ENCODE measurements at regions not wholly inside any gene's neighbourhood (a gene's known extent, or its start where the extent isn't known, plus 50 kb on each side); places are given as distances from the start of the nearest gene placed in this dataset.
"Not testable (repeated sequence)": the region's sequence is repeated elsewhere in the genome, so short reads cannot be mapped to it uniquely, and the experiment has no call there.

DNA sequence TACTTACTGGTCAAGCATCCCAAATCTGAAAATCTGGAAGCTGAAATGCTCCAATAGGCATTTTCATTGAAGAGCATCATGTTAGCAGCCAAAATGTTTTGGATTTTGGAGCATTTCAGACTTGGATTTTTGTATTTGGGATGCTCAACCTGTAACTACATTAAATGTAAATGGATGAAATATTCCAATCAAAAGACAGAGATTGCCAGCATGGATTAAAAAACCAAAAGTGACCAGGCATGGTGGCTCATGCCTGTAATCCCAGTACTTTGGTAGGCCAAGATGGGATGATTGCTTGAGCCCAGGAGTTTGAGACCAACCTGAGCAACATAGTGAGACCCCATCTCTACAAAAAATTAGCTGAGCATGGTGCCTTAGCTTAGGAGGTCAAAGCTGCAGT is 110.3 kb downstream of the URB2 start:
- H3K4me1 ChIP-seq (ENCODE audit: control insufficient read depth, insufficient read depth, low read length): no peaks in the 10 kb centered on the region
- peaks cover 12% of the 10 kb centered on the region for H3K9me3 ChIP-seq (ENCODE audit: control insufficient read depth, insufficient read depth, low read length)
- no peak overlapping the region for H3K27ac ChIP-seq (ENCODE audit: low read depth, low read length)
- no peaks in the 10 kb centered on the region for H3K36me3 ChIP-seq (ENCODE audit: control insufficient read depth, insufficient read depth, low read length)
- H3K27me3 ChIP-seq (ENCODE audit: control insufficient read depth, insufficient read depth, low read length): no peaks in the 10 kb centered on the region
- H3K4me3 ChIP-seq (ENCODE audit: low read depth, low read length): no peak overlapping the region
- no peak for DNase-seq (ENCODE audit: low read depth in 4 of 6, low spot score in 6 of 6)

DNA sequence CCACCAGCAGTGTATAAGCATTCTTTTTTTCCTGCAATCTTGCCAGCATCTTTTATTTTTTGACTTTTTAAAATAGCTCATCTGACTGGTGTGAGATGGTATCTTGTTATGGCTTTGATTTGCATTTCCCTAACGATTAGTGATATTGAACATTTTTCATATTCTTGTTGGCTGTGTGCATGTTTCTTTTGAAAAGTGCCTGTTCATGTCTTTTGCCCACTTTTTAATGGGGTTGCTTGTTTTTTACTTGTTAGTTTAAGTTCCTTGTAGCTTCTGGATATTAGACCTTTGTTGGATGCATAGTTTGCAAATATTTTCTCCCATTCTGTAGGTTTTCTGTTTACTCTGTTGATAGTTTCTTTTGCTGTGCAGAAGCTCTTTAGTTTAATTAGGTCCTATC is 116.6 kb downstream of the URB2 start:
- not testable (repeated sequence) for H3K36me3 ChIP-seq (ENCODE audit: control insufficient read depth, insufficient read depth, low read length); H3K4me3 ChIP-seq (ENCODE audit: low read depth, low read length); H3K9me3 ChIP-seq (ENCODE audit: control insufficient read depth, insufficient read depth, low read length); H3K27me3 ChIP-seq (ENCODE audit: control insufficient read depth, insufficient read depth, low read length); H3K4me1 ChIP-seq (ENCODE audit: control insufficient read depth, insufficient read depth, low read length); DNase-seq (ENCODE audit: low read depth in 4 of 6, low spot score in 6 of 6); H3K27ac ChIP-seq (ENCODE audit: low read depth, low read length)
- 83% methylated on average over 1 of the region's 1 CpG for WGBS (ENCODE audit: insufficient coverage)

DNA sequence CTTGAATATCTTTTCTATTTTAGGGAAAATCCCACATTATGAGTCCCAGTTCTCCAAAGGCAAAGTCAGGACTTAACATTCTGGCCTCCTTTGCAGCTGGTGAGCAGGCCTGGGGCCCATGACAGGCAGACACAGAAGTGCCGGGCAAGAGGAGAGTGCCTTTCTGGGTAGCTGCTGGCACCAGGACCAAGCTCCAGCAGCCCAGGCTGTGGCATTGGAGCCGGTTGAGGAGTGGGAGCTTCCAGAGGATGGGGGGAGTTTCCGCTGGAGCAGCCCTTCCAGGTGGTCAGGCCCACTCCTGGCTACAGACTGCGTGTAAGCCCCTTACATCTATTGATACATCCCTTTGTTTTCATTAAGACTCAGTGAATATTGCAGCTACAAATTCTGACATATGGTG is 123.9 kb downstream of the URB2 start:
- 73% methylated on average over 1 of the region's 4 CpGs for WGBS (ENCODE audit: insufficient coverage)
- H3K4me1 ChIP-seq (ENCODE audit: control insufficient read depth, insufficient read depth, low read length): no peaks in the 10 kb centered on the region

DNA sequence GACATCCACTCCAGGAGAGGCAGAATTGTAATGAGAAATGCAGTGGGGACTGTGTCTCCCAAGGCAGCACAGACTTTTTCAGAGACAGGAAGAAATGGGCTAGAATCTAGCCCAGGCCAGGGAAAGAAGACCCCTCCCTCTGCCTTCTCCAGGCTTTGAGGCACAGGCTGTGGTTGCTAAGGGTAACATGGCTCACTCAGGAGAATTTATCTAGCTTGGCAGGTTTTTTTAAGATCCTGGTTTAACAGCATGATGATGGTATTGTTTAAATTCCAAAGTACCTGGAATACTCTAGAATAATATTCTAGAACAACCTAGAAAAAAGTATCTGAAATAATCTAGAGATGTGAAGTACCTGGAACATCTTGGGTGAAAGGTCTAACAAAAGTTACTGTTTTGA is 125.6 kb downstream of the URB2 start:
- Histone ChIP-seq H3K4me3 (ENCODE audit: low read depth, low read length) (no peak overlapping the region), H3K27me3 (ENCODE audit: control insufficient read depth, insufficient read depth, low read length) (no peaks in the 10 kb centered on the region), H3K36me3 (ENCODE audit: control insufficient read depth, insufficient read depth, low read length) (no peaks in the 10 kb centered on the region), H3K4me1 (ENCODE audit: control insufficient read depth, insufficient read depth, low read length) (no peaks in the 10 kb centered on the region), H3K9me3 (ENCODE audit: control insufficient read depth, insufficient read depth, low read length) (no peaks in the 10 kb centered on the region), H3K27ac (ENCODE audit: low read depth, low read length) (no peak overlapping the region)
- DNase-seq (ENCODE audit: low read depth in 4 of 6, low spot score in 6 of 6): peak in 3 of 6 donors; percentile 18 to 52 (median 42)

More for the DNA sequence above, 123.9 kb downstream of the URB2 start:
- no peak overlapping the region for H3K4me3 ChIP-seq (ENCODE audit: low read depth, low read length)
- DNase-seq (ENCODE audit: low read depth in 4 of 6, low spot score in 6 of 6): no peak
- H3K27ac ChIP-seq (ENCODE audit: low read depth, low read length): no peak overlapping the region
- H3K9me3 ChIP-seq (ENCODE audit: control insufficient read depth, insufficient read depth, low read length): no peaks in the 10 kb centered on the region
- H3K36me3 ChIP-seq (ENCODE audit: control insufficient read depth, insufficient read depth, low read length): no peaks in the 10 kb centered on the region
- no peaks in the 10 kb centered on the region for H3K27me3 ChIP-seq (ENCODE audit: control insufficient read depth, insufficient read depth, low read length)

DNA sequence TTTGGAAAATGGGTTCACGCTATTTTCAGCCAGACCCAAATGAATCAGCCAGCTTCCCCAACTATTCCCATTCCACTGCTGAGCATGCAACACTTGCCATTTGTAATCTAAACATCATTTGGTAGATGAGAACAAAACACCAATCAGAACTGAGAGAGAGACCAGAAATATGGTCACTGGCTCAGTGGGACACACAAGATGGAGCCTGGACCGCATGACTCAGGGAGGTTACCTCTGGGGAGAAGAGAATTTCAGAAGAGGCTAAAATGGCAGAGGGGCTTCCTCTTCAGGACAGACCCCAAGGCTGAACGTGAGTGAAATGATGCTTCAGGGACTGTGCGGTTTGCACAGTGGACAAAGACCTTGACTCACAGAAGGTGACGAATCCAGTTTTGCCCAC is 126.6 kb downstream of the URB2 start:
- H3K27me3 ChIP-seq (ENCODE audit: control insufficient read depth, insufficient read depth, low read length): no peaks in the 10 kb centered on the region
- H3K4me1 ChIP-seq (ENCODE audit: control insufficient read depth, insufficient read depth, low read length): no peaks in the 10 kb centered on the region
- WGBS (ENCODE audit: insufficient coverage): 91% methylated on average over 4 of the region's 5 CpGs
- no peak overlapping the region for H3K27ac ChIP-seq (ENCODE audit: low read depth, low read length)
- H3K9me3 ChIP-seq (ENCODE audit: control insufficient read depth, insufficient read depth, low read length): no peaks in the 10 kb centered on the region
- H3K4me3 ChIP-seq (ENCODE audit: low read depth, low read length): no peak overlapping the region
- no peak for DNase-seq (ENCODE audit: low read depth in 4 of 6, low spot score in 6 of 6)
- no peaks in the 10 kb centered on the region for H3K36me3 ChIP-seq (ENCODE audit: control insufficient read depth, insufficient read depth, low read length)

DNA sequence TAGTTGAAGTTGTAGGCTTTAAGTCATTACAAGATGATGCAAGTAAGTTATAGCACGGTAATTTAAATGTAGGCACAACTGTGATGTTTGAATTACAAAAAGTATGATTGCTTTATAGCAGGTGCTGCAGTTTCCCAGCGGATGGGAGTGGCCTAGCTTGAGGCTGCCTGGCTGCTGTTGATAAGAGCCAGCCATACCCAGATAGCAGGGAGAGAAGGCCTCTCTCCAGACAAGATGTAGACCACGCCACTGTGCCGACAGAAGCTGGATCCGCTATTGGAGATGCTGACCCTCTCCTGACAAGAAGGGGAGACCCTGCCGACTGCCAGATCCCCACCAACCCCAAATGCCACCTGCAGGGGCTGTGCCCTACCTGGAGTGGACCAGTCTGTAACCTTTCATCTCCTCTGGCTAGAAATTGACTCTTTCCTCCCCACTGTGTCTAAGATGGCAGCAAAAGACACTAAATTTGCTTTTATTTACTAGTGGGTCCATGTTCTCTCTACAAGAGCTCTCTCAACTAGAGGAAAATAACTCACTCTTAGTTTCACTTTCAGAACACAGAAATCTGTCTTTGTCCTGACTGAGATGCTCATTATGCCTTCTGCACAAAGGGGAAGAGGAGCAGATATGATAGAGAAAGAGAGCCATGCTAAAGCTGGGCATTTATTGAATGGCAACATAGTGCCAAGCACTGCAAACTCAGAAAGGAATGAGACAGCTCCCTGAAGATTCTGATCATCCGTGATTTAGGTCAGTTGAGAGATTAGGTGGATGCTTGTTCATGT is 127.9 kb downstream of the URB2 start:
- no peaks in the 10 kb centered on the region for H3K27me3 ChIP-seq (ENCODE audit: control insufficient read depth, insufficient read depth, low read length)
- 81% methylated on average over 6 of the region's 7 CpGs for WGBS (ENCODE audit: insufficient coverage)
- no peak overlapping the region for H3K4me3 ChIP-seq (ENCODE audit: low read depth, low read length)
- no peaks in the 10 kb centered on the region for H3K4me1 ChIP-seq (ENCODE audit: control insufficient read depth, insufficient read depth, low read length)
- no peak for DNase-seq (ENCODE audit: low read depth in 4 of 6, low spot score in 6 of 6)
- H3K9me3 ChIP-seq (ENCODE audit: control insufficient read depth, insufficient read depth, low read length): no peaks in the 10 kb centered on the region
- no peaks in the 10 kb centered on the region for H3K36me3 ChIP-seq (ENCODE audit: control insufficient read depth, insufficient read depth, low read length)
- H3K27ac ChIP-seq (ENCODE audit: low read depth, low read length): no peak overlapping the region

DNA sequence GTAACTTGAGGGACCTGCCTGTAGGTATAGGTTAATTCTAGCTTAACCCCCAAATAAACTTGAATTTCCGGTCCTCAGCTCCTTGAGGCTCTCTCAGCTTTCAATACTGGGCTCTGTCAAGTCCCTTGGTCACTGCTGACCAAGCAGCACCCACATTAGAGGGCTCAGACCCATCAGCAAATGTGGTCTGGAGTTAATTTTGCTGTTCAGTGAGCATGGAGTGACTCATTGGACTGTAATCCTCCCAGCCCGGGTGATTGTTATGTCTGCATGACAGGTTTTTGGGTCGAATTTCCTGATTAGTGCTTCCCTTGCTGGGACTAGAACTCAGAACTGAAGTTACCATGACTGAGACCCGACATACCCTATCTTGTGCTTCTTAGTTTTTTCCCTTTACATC is 130.6 kb downstream of the URB2 start:
- DNase-seq (ENCODE audit: low read depth in 4 of 6, low spot score in 6 of 6): no peak
- WGBS (ENCODE audit: insufficient coverage): no CpG with 5 or more reads among the region's 4 CpGs

DNA sequence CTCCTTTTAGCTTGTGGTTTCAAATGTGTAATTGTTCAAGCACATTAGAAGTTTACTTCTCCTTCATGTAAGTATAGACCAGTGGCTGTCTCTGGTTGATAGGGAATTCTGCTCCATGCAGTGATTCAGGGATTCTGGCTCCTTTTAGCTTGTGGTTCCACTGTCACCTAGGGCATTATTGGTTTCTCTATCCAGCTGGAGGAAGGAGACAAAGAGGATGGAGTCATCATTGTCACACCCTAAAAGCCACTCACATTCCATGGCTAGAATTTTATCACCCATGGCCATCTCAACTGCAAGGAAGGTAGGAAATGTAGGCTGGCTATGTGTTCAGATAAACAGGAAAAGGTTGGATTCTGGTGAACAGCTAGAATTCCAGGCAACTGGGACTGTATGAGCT is 131.2 kb downstream of the URB2 start:
- Histone ChIP-seq H3K36me3 (ENCODE audit: control insufficient read depth, insufficient read depth, low read length) (no peaks in the 10 kb centered on the region), H3K27me3 (ENCODE audit: control insufficient read depth, insufficient read depth, low read length) (no peaks in the 10 kb centered on the region), H3K27ac (ENCODE audit: low read depth, low read length) (no peak overlapping the region), H3K4me1 (ENCODE audit: control insufficient read depth, insufficient read depth, low read length) (no peaks in the 10 kb centered on the region), H3K4me3 (ENCODE audit: low read depth, low read length) (no peak overlapping the region), H3K9me3 (ENCODE audit: control insufficient read depth, insufficient read depth, low read length) (no peaks in the 10 kb centered on the region)
- DNase-seq (ENCODE audit: low read depth in 4 of 6, low spot score in 6 of 6): no peak

More for the DNA sequence above, 130.6 kb downstream of the URB2 start:
- Histone ChIP-seq H3K36me3 (ENCODE audit: control insufficient read depth, insufficient read depth, low read length) (no peaks in the 10 kb centered on the region), H3K27ac (ENCODE audit: low read depth, low read length) (no peak overlapping the region), H3K9me3 (ENCODE audit: control insufficient read depth, insufficient read depth, low read length) (no peaks in the 10 kb centered on the region), H3K4me1 (ENCODE audit: control insufficient read depth, insufficient read depth, low read length) (no peaks in the 10 kb centered on the region), H3K4me3 (ENCODE audit: low read depth, low read length) (no peak overlapping the region), H3K27me3 (ENCODE audit: control insufficient read depth, insufficient read depth, low read length) (no peaks in the 10 kb centered on the region)

DNA sequence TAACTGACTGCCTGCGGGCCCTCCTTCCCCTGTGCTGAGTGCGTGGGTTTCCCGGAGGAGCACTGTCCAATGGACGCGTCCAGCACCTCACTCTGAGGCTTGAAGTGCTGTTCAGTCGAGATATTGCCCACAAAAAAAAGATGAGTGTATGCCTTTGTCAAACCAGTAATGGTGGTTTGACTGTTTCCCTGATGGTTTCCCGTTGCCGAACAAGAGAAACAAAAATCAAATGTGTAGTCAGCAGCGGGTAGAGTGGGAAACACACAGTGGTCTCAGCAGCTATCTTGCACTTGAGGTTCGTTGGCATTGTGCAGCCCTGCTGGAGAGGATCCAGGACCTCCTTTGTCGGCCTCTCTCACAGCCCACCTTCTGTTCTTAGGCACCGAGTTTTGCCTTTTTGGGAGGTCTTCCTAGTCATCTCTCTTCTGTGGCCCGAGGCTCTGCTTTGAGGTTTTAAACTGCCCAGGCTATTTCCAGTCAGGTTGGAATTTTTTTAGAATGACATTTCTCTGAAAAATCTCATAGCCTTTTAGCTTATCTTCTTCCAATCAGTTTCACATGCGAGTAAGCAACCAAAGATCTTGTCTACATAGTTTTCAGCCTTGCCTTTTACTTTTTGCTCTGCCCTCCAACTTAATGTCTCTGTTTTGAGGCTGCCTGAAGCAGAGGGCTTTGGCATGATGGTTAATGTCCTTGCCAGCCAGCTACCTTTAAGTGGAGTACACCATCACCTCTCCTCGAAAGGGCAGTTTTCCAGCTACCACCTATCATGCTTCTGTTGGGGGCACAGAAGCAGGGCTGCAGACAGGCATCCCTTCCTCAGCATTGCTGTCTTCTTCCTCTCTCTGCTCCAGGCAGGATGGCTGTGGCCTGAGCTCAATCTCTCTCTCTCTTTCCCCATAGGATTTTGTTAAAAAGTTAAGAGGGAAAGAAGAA is 132.3 kb downstream of the URB2 start:
- H3K4me1 ChIP-seq (ENCODE audit: control insufficient read depth, insufficient read depth, low read length): no peaks in the 10 kb centered on the region
- H3K36me3 ChIP-seq (ENCODE audit: control insufficient read depth, insufficient read depth, low read length): no peaks in the 10 kb centered on the region
- WGBS (ENCODE audit: insufficient coverage): 74% methylated on average over 13 of the region's 15 CpGs
- H3K27me3 ChIP-seq (ENCODE audit: control insufficient read depth, insufficient read depth, low read length): no peaks in the 10 kb centered on the region
- no peak overlapping the region for H3K4me3 ChIP-seq (ENCODE audit: low read depth, low read length)
- H3K9me3 ChIP-seq (ENCODE audit: control insufficient read depth, insufficient read depth, low read length): no peaks in the 10 kb centered on the region
- no peak for DNase-seq (ENCODE audit: low read depth in 4 of 6, low spot score in 6 of 6)
- H3K27ac ChIP-seq (ENCODE audit: low read depth, low read length): no peak overlapping the region

DNA sequence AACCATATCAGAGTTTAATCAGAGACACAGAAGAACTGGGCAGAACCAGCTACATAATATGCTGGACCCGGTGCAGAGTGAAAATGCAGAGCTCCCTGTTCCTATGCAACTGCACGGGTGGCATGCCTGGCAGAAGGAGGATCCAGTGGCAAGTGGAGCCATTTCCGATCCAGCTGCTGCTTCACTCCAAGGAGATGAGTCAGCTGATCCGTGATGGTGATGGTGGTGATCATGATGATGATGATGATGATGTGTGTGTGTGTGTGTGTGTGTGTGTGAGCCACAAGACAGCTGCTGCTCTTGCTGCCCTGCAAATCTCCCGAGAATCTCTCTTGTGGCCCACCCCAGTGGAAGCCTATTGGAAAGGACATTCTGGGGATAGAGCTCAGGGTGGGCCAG is 133.0 kb downstream of the URB2 start:
- Histone ChIP-seq H3K27me3 (ENCODE audit: control insufficient read depth, insufficient read depth, low read length) (no peaks in the 10 kb centered on the region), H3K9me3 (ENCODE audit: control insufficient read depth, insufficient read depth, low read length) (no peaks in the 10 kb centered on the region), H3K4me3 (ENCODE audit: low read depth, low read length) (no peak overlapping the region), H3K27ac (ENCODE audit: low read depth, low read length) (no peak overlapping the region), H3K36me3 (ENCODE audit: control insufficient read depth, insufficient read depth, low read length) (no peaks in the 10 kb centered on the region), H3K4me1 (ENCODE audit: control insufficient read depth, insufficient read depth, low read length) (no peaks in the 10 kb centered on the region)
- DNase-seq (ENCODE audit: low read depth in 4 of 6, low spot score in 6 of 6): no peak
- WGBS (ENCODE audit: insufficient coverage): 88% methylated on average over 4 of the region's 5 CpGs

Measured in spinal cord (tissue), 9 donors.